ENCODE measurements at regions not wholly inside any gene's neighbourhood (a gene's known extent, or its start where the extent isn't known, plus 50 kb on each side); places are given as distances from the start of the nearest gene placed in this dataset.

DNA sequence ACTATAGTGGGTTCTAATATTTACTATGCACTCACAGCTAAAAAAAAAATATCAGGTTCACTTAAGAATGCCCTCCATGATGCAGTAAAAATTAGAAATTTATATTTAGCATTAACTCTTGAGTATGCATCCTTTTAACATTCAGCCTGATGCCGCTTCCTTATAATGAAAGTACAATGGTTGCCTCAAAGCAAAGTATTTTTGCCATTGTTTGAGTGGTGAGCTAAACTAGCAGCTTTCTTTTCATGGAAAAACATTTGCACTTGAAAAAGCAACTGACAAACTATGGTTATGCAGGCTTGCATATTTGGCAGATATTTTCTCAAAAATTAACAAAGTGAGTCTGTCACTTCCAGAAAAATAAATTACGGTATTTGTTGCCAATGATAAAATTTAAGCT lies 188.6 kb downstream of the SLC6A15 start:
- no peak for FAIRE-seq

GRCh38 chr12:84719997-84720396 lies 192.6 kb downstream of the SLC6A15 start:
- dilution Hi-C loops (cut with MboI; ENCODE audit: extremely low pct_ligation_motif_present, low sequenced_read_pairs): no loop called here
- DNase-seq (ENCODE audit: low read depth, low spot score) (no peak), FAIRE-seq (no peak)
- H3K9ac ChIP-seq (ENCODE audit: control insufficient read depth, extremely low read depth, insufficient read depth, low read length): no peak overlapping the region
- H3K36me3 ChIP-seq (ENCODE audit: control insufficient read depth in 2 of 2, extremely low read depth in 1 of 2, insufficient read depth in 2 of 2, low read length in 2 of 2): no peaks in the 10 kb centered on the region
- H3K27ac ChIP-seq (ENCODE audit: control insufficient read depth, insufficient read depth, low read length): no peak overlapping the region
- no peaks in the 10 kb centered on the region for H3K27me3 ChIP-seq (ENCODE audit: control insufficient read depth, extremely low read depth, insufficient read depth, low read length)
- H3K79me2 ChIP-seq (ENCODE audit: control insufficient read depth, insufficient read depth, low read length): no peaks in the 10 kb centered on the region
- H4K20me1 ChIP-seq (ENCODE audit: control insufficient read depth, extremely low read depth, insufficient read depth, low read length): no peaks in the 10 kb centered on the region
- no peaks in the 10 kb centered on the region for H3K9me1 ChIP-seq (ENCODE audit: control insufficient read depth, extremely low read depth, insufficient read depth, low read length)
- H3K9me3 ChIP-seq (ENCODE audit: control insufficient read depth, low read depth, low read length): no peaks in the 10 kb centered on the region
- H3K4me1 ChIP-seq (ENCODE audit: control insufficient read depth, extremely low read depth, insufficient read depth, low read length): no peaks in the 10 kb centered on the region
- no peak overlapping the region for H3K4me3 ChIP-seq (ENCODE audit: control insufficient read depth in 2 of 3, extremely low read depth in 1 of 3, insufficient read depth in 2 of 3, low read depth in 1 of 3, low read length in 3 of 3)
- H3K4me2 ChIP-seq (ENCODE audit: control insufficient read depth, extremely low read depth, insufficient read depth, low read depth, low read length): no peak overlapping the region
- TF ChIP-seq CTCF (optimal IDR thresholded peaks at IDR 0.05 in 1 of 3, IDR thresholded peaks at IDR 0.05 in 1 of 3, conservative IDR thresholded peaks at IDR 0.05 in 1 of 3; ENCODE audit: extremely low read depth in 1 of 3, insufficient read depth in 2 of 3, low read length in 3 of 3): no peak
- TF ChIP-seq EZH2 (IDR thresholded peaks at IDR 0.05; ENCODE audit: low read length): no peak
- H2AFZ ChIP-seq (ENCODE audit: control insufficient read depth, low read length): no peak overlapping the region

More for the DNA sequence above, 188.6 kb downstream of the SLC6A15 start:
- dilution Hi-C loops (cut with MboI; ENCODE audit: extremely low pct_ligation_motif_present, low sequenced_read_pairs): no loop called here
- no peaks in the 10 kb centered on the region for H3K27me3 ChIP-seq (ENCODE audit: control insufficient read depth, extremely low read depth, insufficient read depth, low read length)
- H3K9ac ChIP-seq (ENCODE audit: control insufficient read depth, extremely low read depth, insufficient read depth, low read length): no peak overlapping the region
- no peaks in the 10 kb centered on the region for H4K20me1 ChIP-seq (ENCODE audit: control insufficient read depth, extremely low read depth, insufficient read depth, low read length)
- TF ChIP-seq EZH2 (IDR thresholded peaks at IDR 0.05; ENCODE audit: low read length) (no peak), CTCF (optimal IDR thresholded peaks at IDR 0.05 in 1 of 3, IDR thresholded peaks at IDR 0.05 in 1 of 3, conservative IDR thresholded peaks at IDR 0.05 in 1 of 3; ENCODE audit: extremely low read depth in 1 of 3, insufficient read depth in 2 of 3, low read length in 3 of 3) (no peak)
- H3K9me1 ChIP-seq (ENCODE audit: control insufficient read depth, extremely low read depth, insufficient read depth, low read length): no peaks in the 10 kb centered on the region
- no peak overlapping the region for H2AFZ ChIP-seq (ENCODE audit: control insufficient read depth, low read length)
- no peak overlapping the region for H3K27ac ChIP-seq (ENCODE audit: control insufficient read depth, insufficient read depth, low read length)
- H3K4me1 ChIP-seq (ENCODE audit: control insufficient read depth, extremely low read depth, insufficient read depth, low read length): peaks cover 16% of the 10 kb centered on the region
- no peaks in the 10 kb centered on the region for H3K79me2 ChIP-seq (ENCODE audit: control insufficient read depth, insufficient read depth, low read length)
- no peaks in the 10 kb centered on the region for H3K36me3 ChIP-seq (ENCODE audit: control insufficient read depth in 2 of 2, extremely low read depth in 1 of 2, insufficient read depth in 2 of 2, low read length in 2 of 2)
- H3K4me2 ChIP-seq (ENCODE audit: control insufficient read depth, extremely low read depth, insufficient read depth, low read depth, low read length): no peak overlapping the region
- no peak overlapping the region for H3K4me3 ChIP-seq (ENCODE audit: control insufficient read depth in 2 of 3, extremely low read depth in 1 of 3, insufficient read depth in 2 of 3, low read depth in 1 of 3, low read length in 3 of 3)
- no peak for DNase-seq (ENCODE audit: low read depth, low spot score)
- no peaks in the 10 kb centered on the region for H3K9me3 ChIP-seq (ENCODE audit: control insufficient read depth, low read depth, low read length)

Data from keratinocyte (primary cell).